GM23248 (cell line): ENCODE measurements at regions not wholly inside any gene's neighbourhood (a gene's known extent, or its start where the extent isn't known, plus 50 kb on each side); places are given as distances from the start of the nearest gene placed in this dataset.

Experiments
- DNase-seq: peaks from one replicate; pipeline ENCODE4 v3.0.0-alpha.2; 2015
- H2AFZ ChIP-seq: fragments of 200-600 bp; sonication (generic); 2 replicates; pipeline ENCODE4 v1.6.1; 2016; ENCODE audit warnings: antibody characterized with exemption
- H3F3A ChIP-seq: fragments of 200-600 bp; sonication (generic); 2 replicates; pipeline ENCODE4 v1.6.1; 2016; ENCODE audit warnings: mild to moderate bottlenecking, antibody characterized with exemption, mixed run types; ENCODE audit not compliant: insufficient read depth
- H3K27ac ChIP-seq: fragments of 200-600 bp; sonication (generic); 2 replicates; pipeline ENCODE4 v1.5.1; 2016; ENCODE audit warnings: mild to moderate bottlenecking
- H3K27me3 ChIP-seq: fragments of 200-600 bp; sonication (generic); replicated peaks from 2 replicates; pipeline ENCODE4 v1.6.1; 2016; ENCODE audit warnings: mild to moderate bottlenecking; ENCODE audit not compliant: insufficient read depth
- H3K36me3 ChIP-seq: fragments of 200-600 bp; sonication (generic); 2 replicates; pipeline ENCODE4 v1.6.1; 2016; ENCODE audit warnings: low read depth, mild to moderate bottlenecking
- H3K4me1 ChIP-seq: fragments of 200-600 bp; sonication (generic); 2 replicates; pipeline ENCODE4 v1.6.1; 2016; ENCODE audit warnings: mild to moderate bottlenecking; ENCODE audit not compliant: insufficient read depth
- H3K4me2 ChIP-seq: fragments of 200-600 bp; sonication (generic); one replicate; pipeline ENCODE4 v1.6.1; 2016; ENCODE audit warnings: mild to moderate bottlenecking; ENCODE audit not compliant: unreplicated experiment
- H3K4me3 ChIP-seq: fragments of 200-600 bp; sonication (generic); 2 replicates; pipeline ENCODE4 v1.5.1; 2016; ENCODE audit warnings: mild to moderate bottlenecking
- H3K79me2 ChIP-seq: fragments of 200-600 bp; sonication (generic); 2 replicates; pipeline ENCODE4 v1.6.1; 2016; ENCODE audit warnings: mild to moderate bottlenecking; ENCODE audit not compliant: insufficient read depth
- H3K9ac ChIP-seq: fragments of 200-600 bp; sonication (generic); 2 replicates; pipeline ENCODE4 v1.6.1; 2016; ENCODE audit warnings: mild to moderate bottlenecking
- H3K9me2 ChIP-seq: fragments of 200-600 bp; sonication (generic); 2 replicates; pipeline ENCODE4 v1.6.1; 2016; ENCODE audit warnings: mixed run types, mild to moderate bottlenecking, moderate library complexity; ENCODE audit not compliant: insufficient read depth
- H3K9me3 ChIP-seq: fragments of 200-600 bp; sonication (generic); one replicate; pipeline ENCODE4 v1.6.1; 2017; ENCODE audit warnings: low read depth
- H4K20me1 ChIP-seq: fragments of 200-600 bp; sonication (generic); 2 replicates; pipeline ENCODE4 v1.6.0; 2016; ENCODE audit not compliant: insufficient read depth
- EZH2 ChIP-seq: fragments of 200-600 bp; sonication (generic); IDR thresholded peaks from 2 replicates; pipeline ENCODE4 v1.6.1; 2018; ENCODE audit warnings: antibody characterized with exemption, mild to moderate bottlenecking; ENCODE audit not compliant: insufficient read depth, poor library complexity, severe bottlenecking
- EZH2phosphoT487 ChIP-seq: fragments of 200-600 bp; sonication (generic); IDR thresholded peaks from 2 replicates; pipeline ENCODE4 v1.6.1; 2018; ENCODE audit warnings: antibody characterized with exemption, moderate library complexity, mild to moderate bottlenecking, low read depth; ENCODE audit not compliant: insufficient read depth
- WGBS, 2 experiments: methylation state at CpG; one replicate each; pipeline ENCODE4 v1.1.6; 2015 to 2017; ENCODE audit warnings: low lambda C conversion rate in 2 of 2, low coverage in 1 of 2; ENCODE audit errors: missing lambda C conversion rate in 2 of 2; 5-methylcytosine and 5-hydroxymethylcytosine counted together
- in situ Hi-C: fragments of 300-500 bp; cut with MboI; formaldehyde crosslinking; loops from 2 replicates; pipeline ENCODE4 v1.15.0; 2020

GRCh38 chr5:6867712-6868111, 154.5 kb downstream of the TENT4A start:
- H3K4me1 ChIP-seq: no peaks in the 10 kb centered on the region
- in situ Hi-C loops: no loop called here
- WGBS, 2 experiments: 43% methylated on average over 6 of the region's 6 CpGs
- H3K9ac ChIP-seq: no peak overlapping the region
- no peak overlapping the region for H2AFZ ChIP-seq
- no peaks in the 10 kb centered on the region for H3F3A ChIP-seq
- TF ChIP-seq EZH2phosphoT487 (no peak), EZH2 (no peak)
- no peak overlapping the region for H3K27ac ChIP-seq
- no peaks in the 10 kb centered on the region for H4K20me1 ChIP-seq
- no peaks in the 10 kb centered on the region for H3K27me3 ChIP-seq
- no peak for DNase-seq
- no peak overlapping the region for H3K4me3 ChIP-seq
- H3K9me3 ChIP-seq: no peaks in the 10 kb centered on the region
- H3K36me3 ChIP-seq: no peaks in the 10 kb centered on the region
- H3K79me2 ChIP-seq: no peaks in the 10 kb centered on the region
- H3K9me2 ChIP-seq: no peaks in the 10 kb centered on the region
- no peak overlapping the region for H3K4me2 ChIP-seq

- no peaks in the 10 kb centered on the region for H3F3A ChIP-seq
- in situ Hi-C loops: no loop called here
- WGBS, 2 experiments: 4 to 6% methylated on average over 9 of the region's 9 CpGs
- H3K27me3 ChIP-seq: no peaks in the 10 kb centered on the region
- H3K9me2 ChIP-seq: no peaks in the 10 kb centered on the region
- no peaks in the 10 kb centered on the region for H3K9me3 ChIP-seq
- no peaks in the 10 kb centered on the region for H4K20me1 ChIP-seq
- H3K4me1 ChIP-seq: no peaks in the 10 kb centered on the region
- TF ChIP-seq EZH2phosphoT487: no peak
- no peak for TF ChIP-seq EZH2
- no peaks in the 10 kb centered on the region for H3K36me3 ChIP-seq
- DNase-seq: no peak
- H2AFZ ChIP-seq: no peak overlapping the region
- H3K4me3 ChIP-seq: no peak overlapping the region
- H3K9ac ChIP-seq: no peak overlapping the region
- H3K79me2 ChIP-seq: no peaks in the 10 kb centered on the region
- no peak overlapping the region for H3K4me2 ChIP-seq
- H3K27ac ChIP-seq: no peak overlapping the region
Measured at GRCh38 chr5:6868171-6868570, 154.9 kb downstream of the TENT4A start.

- no peaks in the 10 kb centered on the region for H4K20me1 ChIP-seq
- no peaks in the 10 kb centered on the region for H3K36me3 ChIP-seq
- H3K4me3 ChIP-seq: no peak overlapping the region
- no peaks in the 10 kb centered on the region for H3K79me2 ChIP-seq
- TF ChIP-seq EZH2 (no peak), EZH2phosphoT487 (no peak)
- H3K27ac ChIP-seq: no peak overlapping the region
- WGBS, 2 experiments: 42 to 50% methylated on average over 11 of the region's 11 CpGs
- H3K9me2 ChIP-seq: no peaks in the 10 kb centered on the region
- H3K9ac ChIP-seq: no peak overlapping the region
- no peaks in the 10 kb centered on the region for H3K9me3 ChIP-seq
- in situ Hi-C loops: no loop called here
- no peaks in the 10 kb centered on the region for H3K27me3 ChIP-seq
- DNase-seq: no peak
- H3K4me2 ChIP-seq: no peak overlapping the region
- no peak overlapping the region for H2AFZ ChIP-seq
- H3F3A ChIP-seq: no peaks in the 10 kb centered on the region
- no peaks in the 10 kb centered on the region for H3K4me1 ChIP-seq
Measured at GRCh38 chr5:6868575-6869215, 155.5 kb downstream of the TENT4A start.

GRCh38 chr5:6869677-6870076, 156.4 kb downstream of the TENT4A start:
- TF ChIP-seq EZH2 (no peak), EZH2phosphoT487 (no peak)
- no peak overlapping the region for H3K27ac ChIP-seq
- no peak overlapping the region for H3K9ac ChIP-seq
- H3F3A ChIP-seq: no peaks in the 10 kb centered on the region
- no peaks in the 10 kb centered on the region for H3K9me3 ChIP-seq
- H3K79me2 ChIP-seq: no peaks in the 10 kb centered on the region
- H3K4me1 ChIP-seq: no peaks in the 10 kb centered on the region
- no peaks in the 10 kb centered on the region for H3K27me3 ChIP-seq
- no peak overlapping the region for H3K4me3 ChIP-seq
- in situ Hi-C loops: no loop called here
- H3K9me2 ChIP-seq: no peaks in the 10 kb centered on the region
- H3K36me3 ChIP-seq: no peaks in the 10 kb centered on the region
- H3K4me2 ChIP-seq: no peak overlapping the region
- no peak for DNase-seq
- H2AFZ ChIP-seq: no peak overlapping the region
- WGBS, 2 experiments: 50 to 55% methylated on average over 7 of the region's 7 CpGs
- no peaks in the 10 kb centered on the region for H4K20me1 ChIP-seq
